ENCODE measurements at regions not wholly inside any gene's neighbourhood (a gene's known extent, or its start where the extent isn't known, plus 50 kb on each side); places are given as distances from the start of the nearest gene placed in this dataset.

DNA sequence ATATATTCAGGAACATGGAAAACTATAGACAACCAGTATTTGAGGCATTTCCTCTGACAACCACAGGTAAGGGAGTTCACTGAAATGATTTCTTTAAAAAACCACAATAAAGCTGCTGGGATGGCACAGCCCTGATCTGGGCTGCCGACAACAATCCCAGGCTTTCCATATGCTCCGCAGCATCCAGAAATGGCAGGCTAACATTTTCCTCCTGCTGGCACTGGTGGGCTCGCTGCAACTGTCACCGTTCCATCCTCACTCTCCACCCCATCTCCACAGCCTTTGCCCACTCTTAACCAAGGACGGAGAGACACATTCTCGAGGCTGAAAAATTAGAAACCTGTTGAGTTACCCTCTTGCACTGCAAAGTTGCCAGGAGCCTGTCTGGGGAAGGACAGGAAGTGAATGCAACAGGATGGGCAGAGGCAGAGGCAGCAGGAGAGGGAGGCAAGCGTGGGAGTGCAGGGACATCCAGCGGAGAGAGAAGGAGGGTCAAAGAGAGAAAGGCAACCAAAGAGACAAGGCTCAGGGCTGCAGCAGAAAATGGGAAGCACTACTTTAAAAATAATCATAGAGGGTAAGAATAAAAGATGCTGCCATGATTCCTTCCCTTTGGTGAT is 79.0 kb upstream of the ARRDC4 start:
- Histone ChIP-seq H3K4me1 (ENCODE audit: control insufficient read depth in 5 of 5, insufficient read depth in 5 of 5, low read length in 5 of 5) (no peaks in the 10 kb centered on the region), H3K9ac (ENCODE audit: low read length in 5 of 5) (no peak overlapping the region), H3K27me3 (ENCODE audit: control insufficient read depth in 5 of 5, insufficient read depth in 4 of 5, low read length in 5 of 5) (peaks cover 0 to 3% (median 0%) of the 10 kb centered on the region in 5 donors), H3K27ac (ENCODE audit: low read depth, low read length) (no peak overlapping the region), H3K9me3 (ENCODE audit: control insufficient read depth in 5 of 5, low read length in 5 of 5) (no peaks in the 10 kb centered on the region), H3K4me3 (ENCODE audit: low read depth in 1 of 5, low read length in 5 of 5) (no peak overlapping the region), H3K36me3 (ENCODE audit: control insufficient read depth in 5 of 5, insufficient read depth in 5 of 5, low read length in 5 of 5) (no peaks in the 10 kb centered on the region)

DNA sequence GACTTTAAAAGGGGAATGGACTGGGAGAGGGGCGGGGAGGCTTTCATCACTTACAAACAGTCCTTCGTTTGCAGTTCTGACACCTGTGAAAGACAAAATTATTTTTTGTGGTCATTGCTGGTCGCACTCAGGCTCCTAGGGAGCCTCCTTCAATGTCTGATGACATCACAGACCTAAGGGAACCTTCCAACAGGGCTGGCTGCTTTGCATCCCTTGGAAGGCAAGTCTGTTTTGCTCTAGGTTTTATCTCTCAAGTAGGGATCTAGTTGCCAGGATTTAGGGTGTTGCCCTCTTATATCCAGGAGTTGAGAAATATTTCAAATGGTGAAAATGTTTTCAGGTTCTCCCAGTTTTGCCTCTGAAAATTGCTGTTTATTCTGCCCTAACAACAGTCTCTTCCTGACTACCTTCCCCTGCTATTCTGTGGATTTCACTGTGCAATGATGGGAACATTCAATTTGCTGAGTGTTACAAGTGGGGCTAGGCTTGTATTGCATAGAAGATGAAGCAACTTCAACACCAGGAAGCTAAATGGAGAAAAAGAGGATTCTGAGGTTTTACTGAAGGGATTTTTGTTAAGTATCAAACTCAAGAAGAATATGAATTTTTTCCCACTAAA is 75.9 kb upstream of the ARRDC4 start:
- Histone ChIP-seq H3K36me3 (ENCODE audit: control insufficient read depth in 5 of 5, insufficient read depth in 5 of 5, low read length in 5 of 5) (no peaks in the 10 kb centered on the region), H3K27ac (ENCODE audit: low read depth, low read length) (no peak overlapping the region), H3K9ac (ENCODE audit: low read length in 5 of 5) (no peak overlapping the region), H3K4me1 (ENCODE audit: control insufficient read depth in 5 of 5, insufficient read depth in 5 of 5, low read length in 5 of 5) (no peaks in the 10 kb centered on the region), H3K4me3 (ENCODE audit: low read depth in 1 of 5, low read length in 5 of 5) (no peak overlapping the region), H3K9me3 (ENCODE audit: control insufficient read depth in 5 of 5, low read length in 5 of 5) (no peaks in the 10 kb centered on the region), H3K27me3 (ENCODE audit: control insufficient read depth in 5 of 5, insufficient read depth in 4 of 5, low read length in 5 of 5) (peaks cover 0 to 3% (median 0%) of the 10 kb centered on the region in 5 donors)

DNA sequence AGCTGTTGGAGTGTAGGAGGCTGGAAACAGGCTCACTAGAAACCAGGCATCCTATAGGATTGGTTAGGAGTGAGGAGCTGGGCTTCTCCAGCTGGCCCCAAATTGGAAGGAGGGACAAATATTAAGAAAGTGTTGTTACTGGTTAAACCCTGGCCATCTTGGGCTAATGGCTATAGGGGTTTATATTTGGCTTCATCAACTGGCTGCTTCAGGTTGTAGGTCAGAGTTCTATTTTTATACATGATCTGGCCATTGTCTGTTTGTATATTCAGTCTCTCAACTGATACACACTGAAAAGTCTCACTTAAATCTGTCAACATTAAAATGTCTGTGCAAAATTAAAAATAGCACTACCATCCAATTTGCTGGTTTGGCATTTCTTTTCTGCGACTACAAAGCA is 70.2 kb upstream of the ARRDC4 start:
- no peak overlapping the region for H3K27ac ChIP-seq (ENCODE audit: low read depth, low read length)
- H3K9me3 ChIP-seq (ENCODE audit: control insufficient read depth in 5 of 5, low read length in 5 of 5): no peaks in the 10 kb centered on the region
- H3K9ac ChIP-seq (ENCODE audit: low read length in 5 of 5): no peak overlapping the region
- H3K36me3 ChIP-seq (ENCODE audit: control insufficient read depth in 5 of 5, insufficient read depth in 5 of 5, low read length in 5 of 5): no peaks in the 10 kb centered on the region
- H3K27me3 ChIP-seq (ENCODE audit: control insufficient read depth in 5 of 5, insufficient read depth in 4 of 5, low read length in 5 of 5): peaks cover 0 to 7% (median 4%) of the 10 kb centered on the region in 5 donors
- H3K4me1 ChIP-seq (ENCODE audit: control insufficient read depth in 5 of 5, insufficient read depth in 5 of 5, low read length in 5 of 5): no peaks in the 10 kb centered on the region
- no peak overlapping the region for H3K4me3 ChIP-seq (ENCODE audit: low read depth in 1 of 5, low read length in 5 of 5)

DNA sequence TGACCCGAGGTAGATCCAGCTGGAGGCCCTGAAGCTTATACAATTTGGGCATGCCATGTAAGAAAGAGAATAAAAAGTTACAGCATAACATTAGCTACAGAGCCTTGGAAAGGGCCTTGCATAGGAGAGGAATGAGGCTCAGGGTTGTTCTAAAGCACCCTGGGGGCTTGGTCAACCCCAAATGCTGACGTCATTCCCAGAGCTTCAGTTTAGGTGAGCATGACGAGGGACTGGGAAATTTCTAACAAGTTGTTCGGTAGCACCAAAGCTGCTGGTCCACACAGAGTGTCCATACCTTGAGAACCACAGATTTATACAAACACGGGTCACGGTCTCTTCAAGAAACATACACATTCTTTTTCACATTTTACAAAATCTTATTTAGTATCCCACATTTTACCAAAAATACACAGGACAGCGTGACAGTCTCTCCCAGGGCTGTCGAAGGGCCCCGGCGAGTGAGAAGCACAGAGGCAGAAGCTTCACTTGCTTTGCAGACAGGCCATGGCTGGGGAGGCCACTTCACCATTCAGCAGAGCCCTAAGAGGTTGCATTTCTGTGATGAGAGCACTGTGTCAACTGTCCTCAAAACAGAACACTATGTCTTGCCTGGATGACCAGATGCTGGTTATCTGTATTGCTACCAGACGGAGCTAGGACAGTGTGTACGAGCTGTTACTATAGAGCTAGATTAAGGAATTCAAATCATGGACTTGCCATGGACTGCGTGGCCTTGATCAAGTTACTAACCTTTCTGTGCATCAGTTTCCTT is 68.2 kb upstream of the ARRDC4 start:
- Histone ChIP-seq H3K9me3 (ENCODE audit: control insufficient read depth in 5 of 5, low read length in 5 of 5) (no peaks in the 10 kb centered on the region), H3K4me1 (ENCODE audit: control insufficient read depth in 5 of 5, insufficient read depth in 5 of 5, low read length in 5 of 5) (no peaks in the 10 kb centered on the region), H3K4me3 (ENCODE audit: low read depth in 1 of 5, low read length in 5 of 5) (no peak overlapping the region), H3K27me3 (ENCODE audit: control insufficient read depth in 5 of 5, insufficient read depth in 4 of 5, low read length in 5 of 5) (peaks cover 0 to 7% (median 4%) of the 10 kb centered on the region in 5 donors), H3K27ac (ENCODE audit: low read depth, low read length) (no peak overlapping the region), H3K36me3 (ENCODE audit: control insufficient read depth in 5 of 5, insufficient read depth in 5 of 5, low read length in 5 of 5) (no peaks in the 10 kb centered on the region), H3K9ac (ENCODE audit: low read length in 5 of 5) (no peak overlapping the region)

DNA sequence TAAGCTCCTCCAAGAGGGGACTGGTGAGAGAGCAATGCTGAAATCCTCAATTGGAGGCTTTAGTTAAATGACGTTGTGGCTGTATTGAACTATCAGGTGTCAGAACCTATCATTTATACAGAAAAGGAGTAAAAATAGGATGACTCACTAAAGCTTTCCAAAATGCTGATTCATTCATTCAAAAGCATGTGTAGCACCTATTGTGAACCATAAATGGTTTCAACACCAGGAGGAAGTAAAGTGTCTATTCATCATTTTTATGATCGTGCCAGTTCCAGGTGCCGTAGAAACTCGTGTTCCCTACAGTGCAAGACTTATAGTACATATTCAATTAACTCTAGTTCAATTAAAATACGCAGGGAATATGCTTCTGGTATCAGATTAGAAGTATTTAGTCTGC is 66.5 kb upstream of the ARRDC4 start:
- H3K9ac ChIP-seq (ENCODE audit: low read length in 5 of 5): no peak overlapping the region
- H3K4me1 ChIP-seq (ENCODE audit: control insufficient read depth in 5 of 5, insufficient read depth in 5 of 5, low read length in 5 of 5): peaks cover 0 to 2% (median 0%) of the 10 kb centered on the region in 5 donors
- no peak overlapping the region for H3K27ac ChIP-seq (ENCODE audit: low read depth, low read length)
- H3K36me3 ChIP-seq (ENCODE audit: control insufficient read depth in 5 of 5, insufficient read depth in 5 of 5, low read length in 5 of 5): no peaks in the 10 kb centered on the region
- H3K27me3 ChIP-seq (ENCODE audit: control insufficient read depth in 5 of 5, insufficient read depth in 4 of 5, low read length in 5 of 5): peaks cover 0 to 7% (median 4%) of the 10 kb centered on the region in 5 donors
- no peak overlapping the region for H3K4me3 ChIP-seq (ENCODE audit: low read depth in 1 of 5, low read length in 5 of 5)
- no peaks in the 10 kb centered on the region for H3K9me3 ChIP-seq (ENCODE audit: control insufficient read depth in 5 of 5, low read length in 5 of 5)

DNA sequence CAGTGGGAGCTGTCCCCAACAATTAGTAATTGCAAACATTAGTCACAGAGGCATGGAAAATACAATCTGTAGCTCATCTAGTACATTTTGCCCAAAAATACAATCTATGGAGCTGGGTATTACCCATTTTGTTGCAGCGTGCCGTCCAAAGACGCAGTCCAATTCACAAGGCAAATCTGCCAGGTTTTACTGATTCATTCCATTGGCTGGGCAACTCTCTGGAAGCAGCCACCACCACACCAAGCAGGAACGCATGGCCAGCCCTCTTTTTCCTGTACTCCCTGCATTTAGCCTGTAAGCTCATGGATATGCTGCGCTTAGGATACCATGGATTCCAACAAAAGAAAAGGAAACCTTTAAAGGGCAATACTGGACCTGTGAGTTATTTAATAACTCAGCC is 60.5 kb upstream of the ARRDC4 start:
- Histone ChIP-seq H3K9me3 (ENCODE audit: control insufficient read depth in 5 of 5, low read length in 5 of 5) (no peaks in the 10 kb centered on the region), H3K9ac (ENCODE audit: low read length in 5 of 5) (no peak overlapping the region), H3K4me3 (ENCODE audit: low read depth in 1 of 5, low read length in 5 of 5) (no peak overlapping the region), H3K27me3 (ENCODE audit: control insufficient read depth in 5 of 5, insufficient read depth in 4 of 5, low read length in 5 of 5) (peaks cover 0 to 25% (median 14%) of the 10 kb centered on the region in 5 donors), H3K4me1 (ENCODE audit: control insufficient read depth in 5 of 5, insufficient read depth in 5 of 5, low read length in 5 of 5) (peaks cover 0 to 4% (median 0%) of the 10 kb centered on the region in 5 donors), H3K36me3 (ENCODE audit: control insufficient read depth in 5 of 5, insufficient read depth in 5 of 5, low read length in 5 of 5) (no peaks in the 10 kb centered on the region), H3K27ac (ENCODE audit: low read depth, low read length) (no peak overlapping the region)

DNA sequence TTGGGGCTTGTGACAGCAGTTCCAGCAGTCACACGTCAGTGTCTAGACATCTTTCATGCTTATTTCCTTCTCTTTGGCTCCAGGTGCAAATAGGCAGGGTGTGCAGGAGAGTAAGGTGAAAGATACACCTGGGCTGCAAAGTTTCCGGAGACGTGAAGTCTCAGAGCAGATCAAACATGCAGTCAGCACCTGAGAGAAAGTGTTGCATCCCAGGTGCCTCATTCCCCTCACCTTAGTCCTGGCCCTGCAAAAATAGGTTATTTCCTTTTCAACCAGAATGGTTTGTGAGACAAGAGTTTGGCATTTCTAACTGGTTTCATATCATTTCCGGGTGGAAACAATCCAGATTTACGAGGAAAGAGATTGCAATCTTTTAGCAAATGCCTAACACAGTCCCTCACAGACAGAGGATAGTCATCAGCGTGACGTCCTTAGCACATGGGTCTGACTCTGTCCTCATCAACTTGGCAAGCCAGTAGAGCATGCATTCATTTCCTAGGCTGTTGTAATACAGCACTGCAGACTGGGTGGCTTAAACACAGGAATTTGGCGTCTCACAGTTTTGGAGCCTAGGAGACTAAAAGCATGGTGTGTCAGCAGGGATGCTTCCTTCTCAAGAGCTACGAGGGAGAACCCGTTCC is 58.2 kb upstream of the ARRDC4 start:
- Histone ChIP-seq H3K9ac (ENCODE audit: low read length in 5 of 5) (no peak overlapping the region), H3K27me3 (ENCODE audit: control insufficient read depth in 5 of 5, insufficient read depth in 4 of 5, low read length in 5 of 5) (peaks cover 5 to 33% (median 17%) of the 10 kb centered on the region in 5 donors), H3K27ac (ENCODE audit: low read depth, low read length) (no peak overlapping the region), H3K4me1 (ENCODE audit: control insufficient read depth in 5 of 5, insufficient read depth in 5 of 5, low read length in 5 of 5) (peaks cover 0 to 4% (median 0%) of the 10 kb centered on the region in 5 donors), H3K9me3 (ENCODE audit: control insufficient read depth in 5 of 5, low read length in 5 of 5) (no peaks in the 10 kb centered on the region), H3K4me3 (ENCODE audit: low read depth in 1 of 5, low read length in 5 of 5) (no peak overlapping the region), H3K36me3 (ENCODE audit: control insufficient read depth in 5 of 5, insufficient read depth in 5 of 5, low read length in 5 of 5) (no peaks in the 10 kb centered on the region)

DNA sequence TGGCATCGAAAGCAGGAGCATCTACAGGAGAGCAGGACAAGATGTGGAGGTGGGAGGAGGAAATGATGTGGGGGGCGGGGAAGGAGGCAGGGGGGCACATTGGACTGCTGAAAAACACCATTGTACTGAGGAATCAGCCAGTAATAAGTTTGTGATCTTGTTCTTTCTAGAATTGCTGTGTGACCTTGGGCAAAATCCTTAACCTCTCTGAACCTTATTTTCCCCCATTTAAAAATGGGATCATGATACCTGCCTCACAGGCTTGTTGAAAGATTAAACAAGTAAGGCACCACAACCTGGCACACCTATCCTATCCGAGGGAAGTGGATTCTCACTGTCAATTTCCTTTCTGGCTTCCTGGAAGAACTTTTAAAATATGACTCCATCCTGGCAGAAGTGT is 56.9 kb upstream of the ARRDC4 start:
- Histone ChIP-seq H3K4me3 (ENCODE audit: low read depth in 1 of 5, low read length in 5 of 5) (no peak overlapping the region), H3K9me3 (ENCODE audit: control insufficient read depth in 5 of 5, low read length in 5 of 5) (no peaks in the 10 kb centered on the region), H3K27ac (ENCODE audit: low read depth, low read length) (no peak overlapping the region), H3K27me3 (ENCODE audit: control insufficient read depth in 5 of 5, insufficient read depth in 4 of 5, low read length in 5 of 5) (peaks cover 5 to 33% (median 17%) of the 10 kb centered on the region in 5 donors), H3K4me1 (ENCODE audit: control insufficient read depth in 5 of 5, insufficient read depth in 5 of 5, low read length in 5 of 5) (peaks cover 0 to 4% (median 0%) of the 10 kb centered on the region in 5 donors), H3K36me3 (ENCODE audit: control insufficient read depth in 5 of 5, insufficient read depth in 5 of 5, low read length in 5 of 5) (no peaks in the 10 kb centered on the region), H3K9ac (ENCODE audit: low read length in 5 of 5) (no peak overlapping the region)

DNA sequence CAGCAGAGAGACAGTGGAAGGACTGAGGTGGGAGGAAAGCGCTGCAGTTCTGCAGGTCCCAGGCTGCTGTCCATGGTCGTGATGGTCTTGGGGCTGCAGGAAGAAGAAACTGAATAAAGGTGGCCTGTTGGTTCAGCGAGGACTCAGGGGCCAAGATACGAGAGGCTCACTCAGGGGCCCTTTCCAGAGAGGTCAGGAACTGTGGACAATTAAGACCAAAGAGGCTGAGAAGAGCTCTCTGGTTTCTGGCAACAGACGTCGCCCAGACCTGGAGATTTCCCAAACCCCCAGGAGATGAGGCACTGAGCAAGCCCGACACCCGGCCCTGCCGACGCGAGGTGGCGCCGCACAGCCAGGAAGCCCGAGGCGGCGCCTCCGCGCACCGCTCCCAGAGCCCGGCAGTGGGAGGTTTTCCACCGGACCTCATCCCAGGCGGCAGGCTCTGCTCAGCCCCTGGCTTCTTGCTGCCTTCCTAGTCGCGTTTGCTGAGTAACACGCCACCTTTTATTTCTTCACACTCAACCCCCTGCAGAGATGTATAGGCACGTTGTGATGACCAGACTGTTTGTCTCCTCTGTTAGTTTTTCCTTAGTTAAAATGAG is 56.4 kb upstream of the ARRDC4 start:
- H3K27me3 ChIP-seq (ENCODE audit: control insufficient read depth in 5 of 5, insufficient read depth in 4 of 5, low read length in 5 of 5): peaks cover 5 to 33% (median 17%) of the 10 kb centered on the region in 5 donors
- H3K9me3 ChIP-seq (ENCODE audit: control insufficient read depth in 5 of 5, low read length in 5 of 5): no peaks in the 10 kb centered on the region
- H3K27ac ChIP-seq (ENCODE audit: low read depth, low read length): no peak overlapping the region
- H3K9ac ChIP-seq (ENCODE audit: low read length in 5 of 5): no peak overlapping the region
- H3K4me3 ChIP-seq (ENCODE audit: low read depth in 1 of 5, low read length in 5 of 5): no peak overlapping the region
- H3K4me1 ChIP-seq (ENCODE audit: control insufficient read depth in 5 of 5, insufficient read depth in 5 of 5, low read length in 5 of 5): peaks cover 0 to 4% (median 0%) of the 10 kb centered on the region in 5 donors
- no peaks in the 10 kb centered on the region for H3K36me3 ChIP-seq (ENCODE audit: control insufficient read depth in 5 of 5, insufficient read depth in 5 of 5, low read length in 5 of 5)
